H1 (cell line): ENCODE measurements at regions not wholly inside any gene's neighbourhood (a gene's known extent, or its start where the extent isn't known, plus 50 kb on each side); places are given as distances from the start of the nearest gene placed in this dataset.

Source experiments
- CHD7 ChIP-seq: fragments of 300-600 bp; sonication (generic); IDR thresholded peaks from 2 replicates; pipeline ENCODE4 v1.7.1; 2012; ENCODE audit warnings: low read length, moderate library complexity, mild to moderate bottlenecking, inconsistent platforms; ENCODE audit not compliant: insufficient replicate concordance
- KDM1A ChIP-seq: fragments of 200-600, 300-600 bp; sonication (generic); IDR thresholded peaks from 2 replicates; pipeline ENCODE4 v1.7.1; 2016; ENCODE audit warnings: mild to moderate bottlenecking, low read length, borderline replicate concordance
- KDM5A ChIP-seq: fragments of 200-600 bp; IDR thresholded peaks from 2 replicates; pipeline ENCODE4 v1.7.1; 2012; ENCODE audit warnings: mild to moderate bottlenecking, low read length, inconsistent platforms, mixed read lengths
- MAFK ChIP-seq: IDR thresholded peaks from 2 replicates; pipeline ENCODE4 v1.6.1; 2012; ENCODE audit warnings: low read depth, mild to moderate bottlenecking, improper control_type of control experiment, low read length
- MAX ChIP-seq: IDR thresholded peaks from 2 replicates; pipeline ENCODE4 v1.6.1; 2012; ENCODE audit warnings: inconsistent platforms
- POU5F1 ChIP-seq: IDR thresholded peaks from 2 replicates; pipeline ENCODE4 v1.6.1; 2011; ENCODE audit warnings: low read depth, mild to moderate bottlenecking, low read length, moderate library complexity
- RAD21 ChIP-seq, 2 experiments: IDR thresholded peaks in 1 of 2; conservative IDR thresholded peaks in 1 of 2; 2 replicates each; pipeline ENCODE4 v1.6.1; 2011; ENCODE audit warnings: low read depth in 2 of 2, low read length in 2 of 2, improper control_type of control experiment in 1 of 2, inconsistent platforms in 1 of 2, mild to moderate bottlenecking in 1 of 2, moderate library complexity in 1 of 2
- SP1 ChIP-seq: IDR thresholded peaks from 2 replicates; pipeline ENCODE4 v1.6.1; 2011; ENCODE audit warnings: low read depth, low read length
- TBP ChIP-seq: IDR thresholded peaks from 2 replicates; pipeline ENCODE4 v1.6.1; 2011; ENCODE audit warnings: low read depth, low read length, improper control_type of control experiment
- USF2 ChIP-seq: IDR thresholded peaks from 2 replicates; pipeline ENCODE4 v1.6.1; 2011; ENCODE audit warnings: low read length, improper control_type of control experiment

- TF ChIP-seq CHD7 (no peak), KDM5A (no peak), MAFK (no peak), POU5F1 (no peak), SP1 (no peak), KDM1A (no peak), TBP (no peak), RAD21 (IDR thresholded peaks at IDR 0.05 in 1 of 2, conservative IDR thresholded peaks at IDR 0.05 in 1 of 2; ENCODE audit: low read depth in 2 of 2, low read length in 2 of 2) (no peak), USF2 (no peak), MAX (no peak)
These were observed 376.6 kb upstream of the ONECUT1 start (continued) for GRCh38 chr15:53166684-53167201.
